HG03457 (cell line): ENCODE measurements at regions not wholly inside any gene's neighbourhood (a gene's known extent, or its start where the extent isn't known, plus 50 kb on each side); places are given as distances from the start of the nearest gene placed in this dataset.
"Not testable (repeated sequence)": the region's sequence is repeated elsewhere in the genome, so short reads cannot be mapped to it uniquely, and the experiment has no call there.

Source experiments
- ATAC-seq: cut with Tn5 transposase; IDR thresholded peaks from one replicate; pipeline ENCODE4 v1.9.1; 2021; ENCODE audit warnings: moderate number of reproducible peaks; ENCODE audit not compliant: unreplicated experiment

DNA sequence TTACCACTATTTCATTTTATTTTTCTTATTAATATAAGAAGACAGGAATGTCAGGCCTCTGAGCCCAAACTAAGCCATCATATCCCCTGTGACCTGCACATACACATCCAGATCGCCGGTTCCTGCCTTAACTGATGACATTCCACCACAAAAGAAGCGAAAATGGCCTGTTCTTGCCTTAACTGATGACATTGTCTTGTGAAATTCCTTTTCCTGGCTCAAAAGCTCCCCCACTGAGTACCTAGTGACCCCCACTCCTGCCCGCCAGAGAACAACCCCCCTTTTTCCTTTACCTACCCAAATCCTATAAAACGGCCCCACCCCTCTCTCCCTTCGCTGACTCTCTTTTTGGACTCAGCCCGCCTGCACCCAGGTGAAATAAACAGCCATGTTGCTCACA, 77.8 kb upstream of the FANCL start:
- not testable (repeated sequence) for ATAC-seq

DNA sequence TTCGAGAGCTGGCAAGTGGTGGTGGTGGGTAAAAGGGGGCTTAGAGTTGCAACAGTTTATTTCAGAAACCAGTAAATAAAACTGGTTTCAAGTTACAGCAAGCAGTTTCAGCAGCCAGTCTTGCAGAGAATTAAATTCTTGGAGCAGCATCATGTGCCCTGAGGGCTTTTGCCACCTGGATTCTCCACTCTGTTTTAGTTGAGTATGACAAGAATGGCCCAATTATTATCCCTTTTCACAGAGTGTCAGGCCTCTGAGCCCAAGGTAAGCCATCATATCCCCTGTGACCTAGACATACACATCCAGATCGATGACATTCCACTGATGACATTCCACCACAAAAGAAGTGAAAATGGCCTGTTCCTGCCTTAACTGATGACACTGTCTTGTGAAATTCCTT, 72.8 kb upstream of the FANCL start:
- ATAC-seq = no peak

DNA sequence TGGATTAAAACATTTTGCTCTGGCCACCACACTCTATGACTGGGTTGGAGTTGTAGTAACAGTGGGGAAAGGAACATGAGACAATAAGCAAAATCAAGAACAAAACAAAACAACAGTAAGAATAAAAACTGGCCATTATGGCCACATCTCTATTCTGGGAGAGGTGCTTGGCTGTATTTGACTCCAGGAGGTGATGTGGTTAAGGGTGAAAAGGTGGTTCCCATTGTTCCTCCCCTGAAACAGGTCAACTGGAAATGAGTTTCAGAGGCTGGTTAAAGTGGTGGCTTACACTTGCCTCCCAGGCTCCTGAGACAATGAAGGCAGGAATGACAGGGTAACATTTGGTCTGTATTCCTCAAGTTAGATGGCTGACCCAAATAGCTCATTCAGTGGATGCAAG, 67.3 kb upstream of the FANCL start:
- no peak for ATAC-seq

DNA sequence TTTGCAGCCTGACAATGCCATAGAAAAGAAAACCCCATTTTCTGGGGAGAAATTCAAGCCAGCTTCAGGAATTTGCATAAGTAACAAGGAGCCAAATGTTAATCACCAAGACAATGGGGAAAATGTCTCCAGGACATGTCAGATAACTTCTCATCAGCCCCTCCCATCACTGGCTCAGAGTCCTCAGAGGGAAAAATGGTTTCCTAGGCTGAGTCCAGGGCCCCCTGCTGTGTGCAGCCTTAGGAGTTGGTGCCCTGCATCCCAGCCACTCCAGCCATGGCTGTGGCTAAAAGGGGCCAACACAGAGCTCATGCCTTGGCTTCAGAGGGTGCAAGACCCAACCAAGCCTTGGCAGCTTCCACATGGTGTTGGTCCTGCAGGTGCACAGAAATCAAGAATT, 63.7 kb upstream of the FANCL start:
- no peak for ATAC-seq

DNA sequence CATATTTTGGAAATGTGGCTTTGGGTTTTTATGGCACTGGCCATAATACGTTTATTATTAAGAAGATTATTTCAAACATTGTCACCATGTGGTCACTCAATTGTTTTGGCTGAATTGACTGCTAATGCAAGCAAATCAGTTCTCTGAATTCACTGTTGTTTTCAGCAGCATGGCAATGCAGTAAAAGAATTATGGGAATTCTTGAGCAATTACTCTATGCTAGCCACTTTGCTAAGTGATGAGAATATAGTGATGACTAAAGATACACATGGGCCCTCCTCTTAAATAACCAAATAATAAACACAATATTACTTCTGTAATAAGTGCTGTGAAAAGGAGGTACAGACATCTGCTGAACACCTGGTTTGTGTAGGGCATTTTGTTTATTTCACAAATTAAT, 58.0 kb upstream of the FANCL start:
- ATAC-seq = no peak

DNA sequence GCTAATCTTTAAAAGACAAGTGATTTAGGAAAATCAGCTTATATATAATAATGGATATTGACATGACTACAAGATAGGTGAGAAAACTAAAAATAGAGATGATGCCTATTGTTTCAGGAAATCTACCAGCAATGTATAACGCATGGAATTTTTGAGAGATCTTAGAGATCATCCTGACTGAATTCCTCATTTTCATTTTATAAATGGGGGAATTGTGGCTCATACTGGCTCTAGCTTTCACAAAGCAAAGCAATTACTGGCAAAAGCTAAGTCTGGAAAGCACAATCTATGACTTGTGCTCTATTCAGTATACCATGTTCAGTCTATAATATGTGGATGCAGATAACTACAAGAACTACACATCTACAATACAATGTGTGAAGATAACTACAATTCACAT, 51.9 kb upstream of the FANCL start:
- no peak for ATAC-seq

DNA sequence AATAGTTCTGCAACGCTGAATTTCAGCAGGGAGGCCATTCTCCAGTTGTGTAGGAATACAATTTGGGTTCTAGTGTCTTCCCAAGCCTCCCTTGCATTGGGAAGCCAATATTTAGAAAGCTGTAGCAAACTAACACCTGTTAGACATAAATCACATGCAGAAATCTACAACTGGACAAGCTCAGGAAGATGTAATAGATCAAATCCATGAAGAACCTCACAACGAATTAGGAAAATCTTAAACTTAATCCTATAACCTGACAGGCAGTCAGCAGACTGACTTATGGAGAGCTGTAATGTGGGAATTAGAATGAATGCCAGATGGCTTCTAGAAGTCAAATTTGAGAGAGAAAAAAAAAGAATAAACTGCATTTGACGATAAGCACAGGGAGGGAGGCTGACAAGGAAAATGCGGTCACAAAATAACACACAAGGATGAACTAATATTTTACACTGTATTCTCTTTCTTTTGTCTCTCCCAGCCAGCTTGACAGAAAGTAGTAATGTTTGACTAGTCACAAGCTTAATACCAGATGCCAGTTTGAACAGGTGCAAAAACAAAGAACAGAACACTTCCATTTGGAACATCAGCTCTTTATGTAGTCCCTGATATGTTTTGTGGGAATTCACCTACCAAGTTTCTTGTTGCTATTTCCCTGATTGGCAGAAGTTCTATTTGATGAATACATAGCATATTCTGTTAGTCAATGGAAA, 50.8 kb upstream of the FANCL start:
- no peak for ATAC-seq
